ENCODE measurements at regions not wholly inside any gene's neighbourhood (a gene's known extent, or its start where the extent isn't known, plus 50 kb on each side); places are given as distances from the start of the nearest gene placed in this dataset.

DNA sequence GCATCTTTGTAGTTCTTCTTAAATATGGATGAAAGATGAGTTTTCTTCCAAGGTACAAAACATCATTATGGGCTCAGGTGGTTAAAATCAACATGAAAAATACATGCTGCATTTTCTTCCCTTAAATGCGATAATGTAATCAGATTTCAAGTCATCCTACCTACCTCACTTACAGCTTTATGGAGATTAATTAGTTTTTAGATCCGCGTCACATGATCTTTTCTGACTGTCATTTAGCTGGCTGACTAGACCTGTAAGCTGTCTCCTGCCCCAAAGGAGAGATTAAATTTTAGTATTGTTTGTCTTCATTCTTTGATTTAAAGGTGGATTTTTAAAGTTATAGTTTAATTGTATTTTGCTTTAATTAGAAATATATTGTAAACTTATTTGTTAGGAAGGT, 678.0 kb upstream of the ZEB2 start:
- TF ChIP-seq, protein P1, sequence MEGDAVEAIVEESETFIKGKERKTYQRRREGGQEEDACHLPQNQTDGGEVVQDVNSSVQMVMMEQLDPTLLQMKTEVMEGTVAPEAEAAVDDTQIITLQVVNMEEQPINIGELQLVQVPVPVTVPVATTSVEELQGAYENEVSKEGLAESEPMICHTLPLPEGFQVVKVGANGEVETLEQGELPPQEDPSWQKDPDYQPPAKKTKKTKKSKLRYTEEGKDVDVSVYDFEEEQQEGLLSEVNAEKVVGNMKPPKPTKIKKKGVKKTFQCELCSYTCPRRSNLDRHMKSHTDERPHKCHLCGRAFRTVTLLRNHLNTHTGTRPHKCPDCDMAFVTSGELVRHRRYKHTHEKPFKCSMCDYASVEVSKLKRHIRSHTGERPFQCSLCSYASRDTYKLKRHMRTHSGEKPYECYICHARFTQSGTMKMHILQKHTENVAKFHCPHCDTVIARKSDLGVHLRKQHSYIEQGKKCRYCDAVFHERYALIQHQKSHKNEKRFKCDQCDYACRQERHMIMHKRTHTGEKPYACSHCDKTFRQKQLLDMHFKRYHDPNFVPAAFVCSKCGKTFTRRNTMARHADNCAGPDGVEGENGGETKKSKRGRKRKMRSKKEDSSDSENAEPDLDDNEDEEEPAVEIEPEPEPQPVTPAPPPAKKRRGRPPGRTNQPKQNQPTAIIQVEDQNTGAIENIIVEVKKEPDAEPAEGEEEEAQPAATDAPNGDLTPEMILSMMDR (IDR thresholded peaks at IDR 0.05): no peak
- no peak for TF ChIP-seq EP300 (IDR thresholded peaks at IDR 0.05)
